ENCODE measurements at regions not wholly inside any gene's neighbourhood (a gene's known extent, or its start where the extent isn't known, plus 50 kb on each side); places are given as distances from the start of the nearest gene placed in this dataset.

- Histone ChIP-seq H3K79me2 (ENCODE audit: control insufficient read depth, insufficient read depth, low read length) (no peaks in the 10 kb centered on the region), H3K4me3 (ENCODE audit: control extremely low read depth in 1 of 5, extremely low read depth in 1 of 5, insufficient read depth in 1 of 5, low read depth in 2 of 5, low read length in 4 of 5) (no peak overlapping the region), H3K4me1 (ENCODE audit: control insufficient read depth in 2 of 2, insufficient read depth in 2 of 2, low read length in 2 of 2) (no peaks in the 10 kb centered on the region), H3K9ac (ENCODE audit: low read length) (no peak overlapping the region), H4K20me1 (ENCODE audit: control insufficient read depth, insufficient read depth, low read length, poor library complexity, severe bottlenecking) (no peaks in the 10 kb centered on the region), H3K27ac (ENCODE audit: low read length in 2 of 2) (no peak overlapping the region), H3K27me3 (replicated peaks in 1 of 4; ENCODE audit: control extremely low read depth in 1 of 4, control insufficient read depth in 3 of 4, insufficient read depth in 4 of 4, low read length in 3 of 4) (no peaks in the 10 kb centered on the region), H3K4me2 (replicated peaks; ENCODE audit: low read depth, low read length, poor library complexity, severe bottlenecking) (no peak overlapping the region), H2AFZ (ENCODE audit: insufficient read depth, low read depth, low read length, poor library complexity, severe bottlenecking) (no peak overlapping the region), H3K9me3 (ENCODE audit: control extremely low read depth in 1 of 3, control insufficient read depth in 2 of 3, insufficient read depth in 1 of 3, low read length in 2 of 3) (no peaks in the 10 kb centered on the region), H3K36me3 (replicated peaks in 1 of 2; ENCODE audit: control extremely low read depth in 1 of 2, control insufficient read depth in 1 of 2, extremely low read depth in 1 of 2, insufficient read depth in 2 of 2, low read length in 1 of 2) (no peaks in the 10 kb centered on the region)
- DNase-seq, result no peak
- H3K27me3 Mint-ChIP-seq, result peaks cover 22% of the 10 kb centered on the region
- TF ChIP-seq CTCF (IDR thresholded peaks at IDR 0.05), result no peak
- no peak for TF ChIP-seq EZH2 (IDR thresholded peaks at IDR 0.05; ENCODE audit: borderline replicate concordance, insufficient read depth, low read depth, low read length, poor library complexity, severe bottlenecking)
- no peak overlapping the region for H3K27ac Mint-ChIP-seq
- H3K4me1 Mint-ChIP-seq, result no peaks in the 10 kb centered on the region
- ChIA-PET CTCF (interaction anchor here (0.8 kb wide), 1 partner anchor 9 kb away, joined by 3 read pairs; no protein-coding TSS in a partner anchor), POLR2A (no interaction called here)
- no peak overlapping the region for H3K4me3 Mint-ChIP-seq
- intact Hi-C loops (cut with micrococcal nuclease), result no loop called here
- no peaks in the 10 kb centered on the region for H3K9me3 Mint-ChIP-seq (ENCODE audit: insufficient read depth)
- no peak for ATAC-seq (ENCODE audit: low read depth)
Measured at GRCh38 chr18:45525301-45525700, 90.0 kb upstream of the SLC14A2 start.

- 33% methylated on average over 2 of the region's 3 CpGs for WGBS (ENCODE audit: insufficient coverage)
- no peaks in the 10 kb centered on the region for H4K20me1 ChIP-seq (ENCODE audit: control insufficient read depth, insufficient read depth, low read length, poor library complexity, severe bottlenecking)
- ATAC-seq (ENCODE audit: low read depth) (no peak), DNase-seq (no peak)
- no peaks in the 10 kb centered on the region for H3K9me3 ChIP-seq (ENCODE audit: control extremely low read depth in 1 of 3, control insufficient read depth in 2 of 3, insufficient read depth in 1 of 3, low read length in 2 of 3)
- no peaks in the 10 kb centered on the region for H3K36me3 ChIP-seq (replicated peaks in 1 of 2; ENCODE audit: control extremely low read depth in 1 of 2, control insufficient read depth in 1 of 2, extremely low read depth in 1 of 2, insufficient read depth in 2 of 2, low read length in 1 of 2)
- no peaks in the 10 kb centered on the region for H3K27me3 ChIP-seq (replicated peaks in 1 of 4; ENCODE audit: control extremely low read depth in 1 of 4, control insufficient read depth in 3 of 4, insufficient read depth in 4 of 4, low read length in 3 of 4)
- H3K27ac ChIP-seq (ENCODE audit: low read length in 2 of 2), result no peak overlapping the region
- ChIA-PET CTCF (no interaction called here), POLR2A (no interaction called here)
- no peak overlapping the region for H3K4me2 ChIP-seq (replicated peaks; ENCODE audit: low read depth, low read length, poor library complexity, severe bottlenecking)
- H3K4me1 Mint-ChIP-seq, result no peaks in the 10 kb centered on the region
- H3K4me3 Mint-ChIP-seq, result no peak overlapping the region
- no peaks in the 10 kb centered on the region for H3K9me3 Mint-ChIP-seq (ENCODE audit: insufficient read depth)
- no peak overlapping the region for H2AFZ ChIP-seq (ENCODE audit: insufficient read depth, low read depth, low read length, poor library complexity, severe bottlenecking)
- no peak overlapping the region for H3K9ac ChIP-seq (ENCODE audit: low read length)
- H3K4me1 ChIP-seq (ENCODE audit: control insufficient read depth in 2 of 2, insufficient read depth in 2 of 2, low read length in 2 of 2), result no peaks in the 10 kb centered on the region
- no peak overlapping the region for H3K4me3 ChIP-seq (ENCODE audit: control extremely low read depth in 1 of 5, extremely low read depth in 1 of 5, insufficient read depth in 1 of 5, low read depth in 2 of 5, low read length in 4 of 5)
- TF ChIP-seq CTCF (IDR thresholded peaks at IDR 0.05) (no peak), EZH2 (IDR thresholded peaks at IDR 0.05; ENCODE audit: borderline replicate concordance, insufficient read depth, low read depth, low read length, poor library complexity, severe bottlenecking) (no peak)
- H3K79me2 ChIP-seq (ENCODE audit: control insufficient read depth, insufficient read depth, low read length), result no peaks in the 10 kb centered on the region
- no peak overlapping the region for H3K27ac Mint-ChIP-seq
- H3K27me3 Mint-ChIP-seq, result peaks cover 22% of the 10 kb centered on the region
- intact Hi-C loops (cut with micrococcal nuclease), result no loop called here
Measured at GRCh38 chr18:45526114-45526841, 89.0 kb upstream of the SLC14A2 start.
